ENCODE measurements at regions not wholly inside any gene's neighbourhood (a gene's known extent, or its start where the extent isn't known, plus 50 kb on each side); places are given as distances from the start of the nearest gene placed in this dataset.

DNA sequence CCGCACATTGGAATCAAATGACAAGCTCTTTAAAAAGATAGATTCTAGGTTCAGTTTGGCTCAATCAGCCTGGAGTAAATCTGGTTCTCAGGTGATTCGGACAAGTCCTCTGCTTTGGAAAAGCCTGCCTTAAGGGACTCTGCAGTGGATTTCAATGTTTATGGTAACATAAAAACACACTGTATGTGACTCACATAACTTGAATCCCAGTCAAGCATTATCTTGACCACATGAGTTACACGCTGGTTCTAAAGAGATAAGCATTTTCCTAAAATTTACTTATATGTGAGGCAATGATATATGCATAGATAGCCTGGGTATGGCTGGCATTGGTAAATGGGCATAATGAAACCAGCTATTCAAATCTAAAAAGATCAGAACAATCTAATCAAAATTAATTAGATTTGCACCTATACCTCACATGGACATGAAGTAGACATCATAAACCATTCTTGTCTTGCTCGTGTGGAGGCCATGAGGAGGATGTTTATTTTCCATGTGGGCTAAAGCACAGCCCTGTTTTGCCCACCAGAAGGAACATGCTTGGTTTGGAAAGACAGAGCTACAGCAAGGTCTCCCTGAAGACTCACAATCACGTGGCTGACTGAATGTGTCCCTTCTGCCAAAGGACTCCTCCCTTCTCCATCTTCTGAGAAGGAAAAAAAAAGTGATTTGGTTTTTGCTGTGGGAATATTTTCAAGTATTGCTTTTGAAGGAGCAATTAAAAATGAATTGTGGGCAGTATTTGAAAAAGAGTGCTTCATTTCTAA lies 351.7 kb downstream of the DIRAS2 start:
- DNase-seq, result no peak

DNA sequence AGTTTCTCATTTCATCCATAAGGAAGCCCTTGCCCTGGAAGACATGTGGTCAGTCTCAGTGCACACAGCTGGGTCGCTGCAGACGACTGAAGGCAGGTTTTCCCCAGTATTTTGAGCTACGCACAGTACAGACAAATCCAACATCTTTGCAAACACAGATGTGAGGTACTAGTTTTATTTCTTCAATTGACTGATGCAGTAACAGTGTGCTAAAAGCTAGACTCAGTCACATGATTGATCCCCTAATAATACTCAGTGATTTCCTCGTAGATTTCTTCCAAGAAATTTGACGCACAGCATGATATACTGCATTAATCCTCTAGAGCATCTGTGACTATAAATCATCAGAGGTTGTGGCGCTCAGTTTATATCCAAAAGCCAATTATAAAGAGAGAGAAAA lies 346.1 kb downstream of the DIRAS2 start:
- DNase-seq, result no peak

DNA sequence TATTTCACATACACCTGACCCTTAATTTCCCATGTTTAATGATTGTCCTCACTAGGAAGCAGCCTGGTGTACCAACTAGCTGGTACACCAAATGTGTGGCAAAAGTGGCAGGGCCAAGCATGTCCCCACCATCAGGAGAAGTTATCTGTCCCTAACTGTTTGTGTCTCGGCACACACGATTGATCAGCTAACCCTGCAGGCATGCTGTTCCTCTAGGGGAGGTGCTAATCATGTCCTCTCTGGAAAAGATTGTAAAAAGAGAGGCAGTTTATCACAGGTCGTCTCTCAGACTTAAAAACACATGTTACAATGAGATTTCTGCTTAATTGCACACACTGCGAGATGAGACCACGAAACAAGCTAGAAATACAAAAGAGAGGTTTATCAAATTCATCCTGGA lies 342.7 kb downstream of the DIRAS2 start:
- no peak for DNase-seq

DNA sequence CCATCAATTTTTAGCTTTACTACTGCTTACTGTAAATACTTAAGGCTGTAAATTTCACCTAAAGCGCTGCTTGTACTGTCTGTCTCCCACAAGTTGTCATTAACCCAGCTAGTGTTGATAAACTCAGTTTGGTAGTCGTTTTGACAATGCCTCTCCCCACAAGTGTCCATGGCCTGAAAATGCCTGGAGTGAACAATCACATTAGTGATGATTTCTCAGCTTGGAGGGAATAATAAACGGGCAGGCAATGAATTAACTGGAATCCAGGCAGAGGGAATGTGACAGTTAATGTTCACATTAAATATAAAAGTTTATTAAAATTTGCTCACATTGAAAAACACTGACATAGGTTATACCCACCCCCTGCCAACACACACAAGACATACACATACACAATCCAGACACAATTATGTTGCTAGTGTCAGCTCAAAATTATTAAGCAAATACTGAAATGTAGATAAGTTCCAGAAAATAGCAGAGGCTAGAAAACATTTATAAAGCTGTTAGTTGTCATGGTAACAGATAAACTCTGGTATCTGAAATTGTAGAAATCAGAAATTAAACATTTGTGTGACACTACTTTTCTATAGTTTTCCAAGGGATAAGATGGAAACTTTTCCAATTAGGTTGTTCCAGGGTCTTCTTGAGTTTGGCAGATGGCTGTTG lies 341.9 kb downstream of the DIRAS2 start:
- DNase-seq, result no peak

DNA sequence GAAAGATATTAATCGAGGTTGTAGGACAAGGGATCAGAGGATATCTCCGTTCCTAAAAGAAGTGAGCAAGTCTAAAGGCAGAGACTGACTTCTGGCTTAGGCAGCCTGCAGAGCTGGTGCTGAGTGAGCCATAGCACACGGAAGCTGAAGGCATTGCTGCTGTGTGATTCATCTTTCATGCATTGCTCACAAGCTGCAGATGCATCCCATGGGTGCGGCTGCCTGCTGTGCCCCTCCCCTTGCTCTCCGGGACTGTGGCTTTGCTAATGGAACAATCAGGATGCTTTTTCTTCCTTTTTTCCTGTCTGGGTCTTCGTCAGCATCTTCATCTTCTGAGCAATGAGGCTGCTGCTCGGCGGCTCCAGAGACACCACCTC lies 341.4 kb downstream of the DIRAS2 start:
- no peak for DNase-seq

DNA sequence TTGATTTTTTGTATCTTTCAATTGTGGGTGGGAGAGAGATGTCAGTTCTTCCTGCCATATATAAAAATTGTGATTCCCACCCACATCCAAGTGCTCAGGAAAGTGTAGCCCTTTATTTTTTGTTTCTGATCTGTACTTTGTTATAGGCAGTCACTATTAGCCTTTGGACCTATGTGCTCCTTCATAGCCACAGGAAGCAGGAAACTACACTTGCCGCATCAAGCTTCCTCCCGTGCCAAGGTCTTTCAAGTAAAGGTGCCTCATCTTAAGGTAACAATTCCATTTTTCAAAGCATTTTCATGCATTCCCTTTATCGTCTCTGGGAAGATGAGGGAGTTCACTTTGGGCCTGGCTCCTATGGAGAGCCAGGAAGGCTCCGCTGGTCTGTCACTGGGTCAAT lies 339.0 kb downstream of the DIRAS2 start:
- DNase-seq, result no peak

DNA sequence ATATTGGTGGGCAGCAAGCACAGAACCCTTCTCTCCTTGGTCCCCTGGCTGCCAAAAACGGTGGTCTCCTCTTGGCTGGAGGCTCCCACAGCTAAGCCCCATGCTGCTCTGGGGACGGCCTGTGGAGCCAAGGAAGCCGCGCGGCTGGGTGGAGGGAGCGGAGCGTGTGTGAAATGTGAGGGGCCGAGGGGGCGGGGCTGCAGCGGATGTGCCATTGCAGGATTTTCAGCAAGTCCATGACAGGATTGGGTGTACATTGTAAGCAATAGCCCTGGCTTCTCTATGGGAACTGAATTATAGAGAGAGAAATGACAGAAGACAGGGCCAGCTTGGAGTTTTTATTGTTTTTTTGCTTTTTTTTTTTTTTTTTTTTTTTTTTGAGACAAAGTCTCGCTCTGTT lies 336.5 kb downstream of the DIRAS2 start:
- DNase-seq, result no peak

DNA sequence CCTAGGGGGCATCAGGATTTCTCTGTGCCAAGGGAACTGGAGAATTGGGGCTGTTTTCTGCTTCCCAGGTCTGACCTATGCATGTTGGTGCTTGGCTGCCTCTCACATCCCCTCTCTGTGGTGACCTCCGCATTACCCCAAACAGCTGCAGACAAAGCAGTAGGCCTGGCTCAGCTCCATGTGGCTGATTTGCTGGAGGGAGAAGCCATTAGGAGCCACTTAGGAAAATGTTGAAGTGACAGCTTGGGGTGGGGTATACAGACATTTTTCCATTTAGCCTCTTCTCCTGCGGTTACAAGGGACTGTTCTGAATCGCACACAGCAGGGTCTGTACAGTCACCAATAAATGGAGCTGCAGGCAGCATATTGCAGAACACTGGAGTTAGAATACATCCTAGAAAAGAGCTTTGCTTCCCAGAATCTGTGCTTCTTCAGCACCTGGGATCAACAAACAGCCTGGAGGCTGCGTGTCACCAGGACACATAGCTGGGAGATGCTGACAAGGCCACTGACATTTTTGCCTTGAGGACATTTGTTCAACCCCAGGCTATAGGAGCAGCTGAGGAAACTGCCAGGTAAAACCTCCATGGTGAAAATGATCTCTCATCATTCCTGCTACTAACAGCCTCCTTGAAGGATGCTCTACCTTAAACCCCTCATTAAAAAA lies 335.3 kb downstream of the DIRAS2 start:
- no peak for DNase-seq

DNA sequence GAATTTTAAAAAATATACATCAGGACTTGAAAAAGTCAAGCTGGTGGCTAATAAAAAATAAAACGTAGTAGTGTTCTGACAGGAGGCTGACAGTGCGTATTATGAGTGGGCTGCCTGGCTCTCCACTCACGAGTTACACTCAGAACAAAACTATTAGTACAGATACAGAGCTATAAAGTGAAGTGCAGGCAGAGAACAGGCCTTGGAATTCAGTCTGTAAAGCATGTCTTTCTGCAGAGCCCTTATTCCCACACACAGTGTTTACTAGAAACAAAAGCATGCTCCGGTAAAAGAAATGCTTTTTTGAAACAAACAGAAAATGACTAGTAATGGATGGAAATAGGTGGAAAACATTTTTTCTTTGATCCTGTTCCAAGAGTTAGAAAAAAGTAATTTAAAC lies 334.7 kb downstream of the DIRAS2 start:
- no peak for DNase-seq

DNA sequence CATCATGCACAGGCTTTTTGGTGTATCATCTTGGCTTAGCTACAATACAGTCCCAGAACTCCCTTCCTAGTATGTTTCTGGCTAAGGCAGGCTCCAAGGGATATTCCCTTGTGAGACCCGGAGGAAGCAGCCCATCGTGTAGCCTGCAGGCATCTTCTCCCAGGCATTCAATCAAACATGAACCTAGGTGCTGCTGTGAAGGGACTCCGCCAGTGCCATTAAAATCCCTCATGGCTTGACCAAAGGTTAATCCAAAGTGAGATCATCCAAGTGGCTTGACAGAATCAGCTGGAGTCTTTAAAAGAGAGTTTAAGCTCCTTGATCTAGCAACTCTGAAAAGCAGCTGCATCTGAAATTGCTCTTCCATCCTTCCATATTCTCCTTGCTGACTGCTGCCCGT lies 333.9 kb downstream of the DIRAS2 start:
- DNase-seq, result no peak

DNA sequence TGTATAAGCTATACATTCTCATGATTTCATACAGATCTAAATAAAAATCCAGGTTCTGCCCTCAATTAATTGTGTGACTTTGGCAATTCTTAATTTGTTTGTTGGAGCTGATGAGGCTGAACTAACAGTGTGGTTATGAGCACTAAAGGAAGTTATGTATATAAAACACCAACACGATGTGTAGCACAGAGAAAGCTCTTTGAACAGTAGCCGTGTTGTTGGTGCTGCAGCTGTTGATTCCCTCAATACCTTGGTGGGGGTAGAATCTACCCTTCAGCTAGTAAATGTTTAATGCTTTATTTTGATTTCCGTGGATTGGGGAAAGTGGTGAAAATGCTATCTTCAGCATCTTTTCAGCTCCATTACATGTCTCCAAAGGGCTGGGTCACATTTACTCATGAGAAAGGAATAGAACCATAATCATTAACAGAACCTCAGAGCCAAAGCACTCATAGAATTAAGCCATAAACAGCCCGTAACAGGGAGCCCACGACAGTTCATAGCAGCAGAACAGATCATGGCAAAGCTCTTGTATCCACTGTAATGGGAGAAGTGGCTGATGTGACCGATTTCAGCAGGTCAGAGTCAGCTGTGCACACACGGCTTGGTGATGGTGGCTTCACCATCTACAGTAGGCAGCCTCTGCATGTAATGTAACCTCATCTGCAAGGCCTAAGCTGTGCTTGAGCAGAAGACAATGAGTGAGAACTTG lies 332.7 kb downstream of the DIRAS2 start:
- DNase-seq, result no peak

DNA sequence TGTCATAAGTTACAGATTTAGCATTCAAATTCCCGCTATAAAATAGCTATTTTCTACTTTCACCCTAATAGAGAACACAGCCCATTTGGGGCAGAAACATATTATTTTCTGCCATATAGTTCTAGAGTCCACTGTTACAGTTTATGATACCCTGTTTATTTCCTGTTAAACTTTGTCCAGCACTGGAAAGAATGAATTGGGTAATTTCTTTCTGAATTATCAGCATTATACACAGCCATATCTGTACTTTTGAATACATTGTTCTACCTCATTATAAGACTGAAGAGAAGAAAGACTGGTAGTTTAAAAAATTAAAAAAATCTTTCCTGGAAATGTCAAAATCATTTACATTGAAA lies 332.1 kb downstream of the DIRAS2 start:
- DNase-seq, result no peak

DNA sequence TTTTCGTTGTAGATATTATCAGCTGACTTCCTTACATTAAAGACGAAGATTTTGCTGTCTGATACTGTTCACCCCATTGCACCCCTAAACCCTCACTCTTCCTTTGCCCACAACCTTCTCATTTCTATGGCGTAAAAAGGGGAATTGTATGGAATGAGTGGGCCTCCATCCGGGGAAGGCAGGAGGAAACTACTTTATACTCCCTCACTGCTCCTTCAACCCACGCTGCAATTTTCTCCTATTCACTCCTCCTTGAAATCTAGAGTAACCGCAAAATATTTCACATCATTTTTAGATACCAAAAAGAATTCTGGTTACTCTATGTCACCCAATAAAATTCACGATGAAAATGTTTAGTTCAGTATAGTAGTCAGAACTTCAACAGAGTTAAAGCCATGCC lies 330.8 kb downstream of the DIRAS2 start:
- DNase-seq, result no peak

DNA sequence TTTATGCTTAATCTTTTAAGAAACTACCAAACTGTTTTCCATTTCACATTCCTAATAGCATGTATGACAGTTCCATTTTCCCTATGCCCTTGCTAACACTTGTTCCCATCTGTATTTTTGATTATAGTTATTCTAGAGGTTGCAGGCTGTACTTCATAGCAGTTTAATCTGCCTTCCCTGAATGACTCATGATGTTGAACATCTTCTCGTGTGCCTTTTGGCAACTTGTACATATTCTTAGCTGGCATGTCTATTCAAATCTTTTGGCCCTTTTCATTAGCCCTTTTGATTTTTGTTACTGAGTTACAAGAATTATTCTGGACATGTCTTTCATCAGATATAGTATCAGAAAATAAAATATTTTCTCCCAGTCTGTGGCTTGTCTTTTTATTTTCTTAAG lies 320.3 kb downstream of the DIRAS2 start:
- no peak for DNase-seq

DNA sequence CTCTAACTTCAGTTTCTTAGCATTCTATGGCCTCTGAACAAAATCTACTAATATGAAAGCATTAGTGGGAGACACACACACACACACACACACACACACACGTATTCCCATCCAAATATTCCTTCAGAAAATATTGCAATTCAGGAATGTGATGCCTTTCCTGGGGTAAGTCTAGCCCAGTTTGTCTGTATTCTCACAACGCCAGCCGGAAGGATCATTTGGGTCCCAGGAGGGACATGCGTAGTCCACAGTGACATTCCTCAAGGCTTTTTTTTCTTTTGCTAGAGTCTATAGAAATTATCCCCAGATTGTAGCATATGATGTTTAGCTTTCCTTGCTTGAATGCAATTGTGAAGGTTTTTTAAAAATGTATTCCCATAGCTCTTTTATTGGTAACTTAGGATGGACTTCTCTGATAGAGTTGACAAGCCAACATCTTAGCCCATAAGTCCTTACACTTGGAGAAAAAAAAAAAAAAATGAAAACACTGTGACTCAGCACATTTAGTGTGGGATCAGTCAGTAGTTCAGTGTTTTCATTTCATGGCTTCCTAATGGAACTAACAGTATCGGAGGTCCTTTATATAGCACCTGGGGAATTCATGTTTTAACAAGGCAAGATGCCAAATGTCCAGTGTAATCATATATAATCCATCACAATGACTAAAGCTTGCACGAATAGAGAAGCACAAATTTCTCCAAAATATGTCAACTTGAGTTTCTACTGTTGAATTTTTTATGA lies 316.5 kb downstream of the DIRAS2 start:
- DNase-seq, result no peak

DNA sequence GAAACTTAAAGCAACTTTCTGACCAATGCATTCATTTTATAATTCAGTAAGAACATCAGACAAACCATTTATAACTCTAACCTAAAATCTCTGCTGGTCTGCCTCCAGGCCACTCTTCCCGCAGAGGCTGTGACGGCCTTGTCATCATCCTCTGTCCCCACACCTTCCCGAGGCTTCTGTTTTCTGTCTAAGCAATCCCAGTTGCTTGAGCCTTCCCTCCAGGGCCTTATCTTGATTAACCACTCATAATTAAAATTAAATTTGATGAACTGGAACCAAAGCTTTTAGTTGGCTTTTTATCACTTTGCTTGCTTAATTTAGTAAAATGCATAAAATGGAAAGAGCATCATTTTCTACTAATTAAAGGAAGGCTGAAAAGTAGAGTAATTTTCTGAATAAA lies 312.4 kb downstream of the DIRAS2 start:
- DNase-seq, result no peak

DNA sequence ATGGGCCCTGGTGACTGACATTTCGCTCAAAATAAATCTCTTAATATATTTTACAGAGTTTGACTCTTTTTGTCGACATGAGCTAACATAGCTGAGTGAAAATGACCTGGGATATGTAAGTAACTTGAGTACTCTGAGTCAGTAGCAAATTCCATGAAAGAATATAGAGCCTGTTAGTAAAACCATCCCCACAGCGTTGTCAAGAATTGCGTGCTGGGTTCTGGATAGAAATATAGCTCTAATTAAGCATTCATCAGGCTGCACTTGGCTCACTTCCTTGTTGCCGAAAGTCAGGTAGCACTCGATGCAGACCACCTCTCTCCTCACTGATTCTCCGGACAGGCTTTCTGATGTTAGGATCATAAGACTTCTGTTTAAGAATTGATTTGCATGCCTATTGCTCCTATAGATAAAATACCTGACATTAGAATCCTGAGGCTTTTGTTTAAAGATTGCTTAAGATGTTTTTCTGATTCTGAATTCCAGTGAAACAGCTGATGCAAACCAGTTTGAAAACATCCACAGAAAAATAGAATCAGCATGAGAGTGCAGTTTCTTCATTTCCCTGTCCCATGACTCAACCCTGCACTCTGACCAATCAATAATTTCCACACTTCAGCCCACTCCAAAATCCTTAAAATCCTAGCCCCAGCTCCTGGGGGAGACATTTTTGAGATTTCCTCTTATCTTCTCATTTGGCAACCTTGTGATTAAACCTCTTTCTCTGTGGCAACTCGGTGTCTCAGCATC lies 310.6 kb downstream of the DIRAS2 start:
- no peak for DNase-seq

DNA sequence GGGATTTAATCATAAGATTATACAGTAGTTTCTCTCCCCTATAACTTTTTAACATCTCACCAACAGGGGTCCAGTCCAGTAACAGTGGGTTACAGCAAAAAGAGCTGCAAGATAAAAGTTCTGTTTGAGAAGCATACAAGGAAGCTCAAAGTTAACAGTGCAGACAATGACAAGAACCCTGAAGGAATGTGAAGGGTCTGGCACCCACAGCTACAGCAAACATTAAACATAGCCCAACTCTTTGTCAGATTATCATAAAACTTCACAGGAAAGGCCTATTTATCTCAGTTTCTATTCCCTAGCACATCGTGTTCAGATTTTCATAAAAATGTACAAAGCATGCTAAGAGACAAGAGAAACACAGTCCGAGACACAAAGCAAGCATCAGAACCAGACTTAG lies 309.4 kb downstream of the DIRAS2 start:
- DNase-seq, result no peak

DNA sequence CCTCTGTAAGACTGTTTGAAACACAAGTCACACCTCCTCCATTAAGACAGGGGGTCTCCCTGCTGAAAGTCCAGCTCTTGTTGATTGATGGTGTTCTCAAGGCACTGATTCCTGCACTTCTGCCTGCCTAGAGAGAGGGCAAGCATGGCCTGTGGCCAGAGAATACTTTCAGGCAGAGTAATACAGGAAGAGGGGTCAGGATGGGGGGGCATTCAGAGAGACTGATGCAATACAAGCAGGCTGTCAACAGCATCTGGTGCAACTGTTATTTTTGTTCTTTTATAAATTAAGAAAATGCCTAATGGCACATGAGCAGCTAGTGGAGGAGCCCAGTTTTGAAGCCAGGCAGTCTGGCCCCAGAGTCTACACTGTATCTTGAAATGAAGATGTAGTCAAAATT lies 302.2 kb downstream of the DIRAS2 start:
- no peak for DNase-seq

DNA sequence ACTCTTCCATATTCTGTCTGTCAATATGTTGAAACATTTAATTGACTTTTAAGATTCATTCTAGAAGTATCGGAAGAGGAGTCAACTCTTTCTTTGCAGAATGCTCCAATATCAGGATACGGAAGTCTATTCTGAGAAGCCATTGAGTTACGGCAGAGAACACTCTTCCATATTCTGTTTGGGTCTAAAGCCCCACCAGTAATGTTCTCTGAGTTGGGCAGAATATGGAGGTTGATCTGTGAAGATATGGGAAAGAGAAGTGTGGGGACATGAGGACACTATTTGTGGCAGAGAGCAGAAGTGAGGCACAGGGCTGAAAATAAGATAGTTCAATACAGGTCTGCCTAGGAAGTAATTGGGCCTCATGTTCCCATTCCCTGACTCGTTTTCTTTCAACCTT lies 300.0 kb downstream of the DIRAS2 start:
- DNase-seq, result no peak

DNA sequence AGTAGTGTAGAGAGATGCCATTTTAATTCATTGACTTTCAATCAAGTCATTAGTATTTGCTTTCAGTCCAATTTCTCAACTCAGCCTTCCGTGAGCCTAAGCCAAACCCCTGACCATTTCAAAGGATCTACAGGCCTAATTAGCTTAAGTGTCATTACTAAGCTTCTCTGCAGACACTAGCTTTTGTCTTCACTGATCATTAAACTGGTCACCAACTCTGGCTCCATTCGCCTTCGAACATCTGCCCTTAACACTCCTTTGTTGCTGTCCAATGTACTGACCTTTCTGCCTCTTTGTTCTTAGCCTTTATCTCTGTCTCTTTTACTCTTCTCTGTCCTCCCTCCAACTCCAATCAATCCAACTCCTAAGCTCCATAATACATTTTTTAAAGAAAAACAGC lies 299.3 kb downstream of the DIRAS2 start:
- no peak for DNase-seq

DNA sequence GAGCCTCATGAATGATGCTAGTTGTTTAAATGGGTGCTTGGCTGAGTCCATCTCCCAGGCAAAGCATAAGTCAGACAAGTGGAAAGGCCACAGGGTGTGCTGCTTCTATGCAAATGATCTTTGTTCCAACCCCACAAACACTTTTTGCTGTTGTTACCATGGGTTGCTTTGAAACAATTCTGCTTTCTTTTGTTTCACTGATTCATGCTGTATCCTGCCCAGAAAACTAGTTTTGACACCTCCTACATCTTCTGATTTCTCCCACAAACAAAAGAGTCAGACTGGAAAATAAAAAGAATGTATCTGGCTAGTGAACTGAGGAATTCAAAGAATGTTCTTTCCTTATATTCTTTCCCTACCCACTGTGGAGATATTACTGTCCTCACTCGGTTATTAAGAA lies 298.6 kb downstream of the DIRAS2 start:
- DNase-seq, result no peak

Measured in CD4-positive, alpha-beta T cell treated with Interleukin-10 for 1 hour (primary cell).